Liver (tissue), 3 donors: ENCODE measurements at regions not wholly inside any gene's neighbourhood (a gene's known extent, or its start where the extent isn't known, plus 50 kb on each side); places are given as distances from the start of the nearest gene placed in this dataset.

ENCODE experiments used
- EGR1 ChIP-seq, 2 donors: IDR thresholded peaks; 2 replicates each; pipeline ENCODE4 v1.6.1; 2016 to 2018; ENCODE audit warnings: antibody characterized with exemption in 2 of 2, low read depth in 2 of 2
- HNF4A ChIP-seq, 2 donors: conservative IDR thresholded peaks; 2 replicates each; pipeline ENCODE4 v1.6.1; 2016; ENCODE audit warnings: antibody characterized with exemption in 2 of 2, mild to moderate bottlenecking in 2 of 2
- JUND ChIP-seq, 2 donors: IDR thresholded peaks; 2 replicates each; pipeline ENCODE4 v1.6.1; 2016; ENCODE audit warnings: antibody characterized with exemption in 2 of 2
- NR2F2 ChIP-seq: IDR thresholded peaks from 2 replicates; pipeline ENCODE4 v1.6.1; 2016; ENCODE audit warnings: antibody characterized with exemption
- RAD21 ChIP-seq, 2 donors: IDR thresholded peaks; 2 replicates each; pipeline ENCODE4 v1.6.1; 2016; ENCODE audit warnings: antibody characterized with exemption in 2 of 2, mild to moderate bottlenecking in 2 of 2
- RXRA ChIP-seq, 2 donors: IDR thresholded peaks; 2 replicates each; pipeline ENCODE4 v1.6.1; 2017 to 2018; ENCODE audit warnings: antibody characterized with exemption in 2 of 2, mild to moderate bottlenecking in 1 of 2
- SP1 ChIP-seq: IDR thresholded peaks from 2 replicates; pipeline ENCODE4 v1.6.1; 2018; ENCODE audit warnings: antibody characterized with exemption, mild to moderate bottlenecking
- TAF1 ChIP-seq: conservative IDR thresholded peaks from 2 replicates; pipeline ENCODE4 v1.6.1; 2016; ENCODE audit warnings: antibody characterized with exemption, mild to moderate bottlenecking
- YY1 ChIP-seq: IDR thresholded peaks from 2 replicates; pipeline ENCODE4 v1.6.1; 2016; ENCODE audit warnings: antibody characterized with exemption, mild to moderate bottlenecking
- TF ChIP-seq, protein P1 (sequence below): IDR thresholded peaks from 2 replicates; pipeline ENCODE4 v1.6.1; 2016; ENCODE audit warnings: antibody characterized with exemption
- TF ChIP-seq, protein P2 (sequence below): IDR thresholded peaks from 2 replicates; pipeline ENCODE4 v1.6.1; 2016; ENCODE audit warnings: antibody characterized with exemption
- TF ChIP-seq, protein P3 (sequence below): fragments of 150-350 bp; IDR thresholded peaks from 2 replicates; pipeline ENCODE4 v1.5.1; 2017; ENCODE audit warnings: improper control_type of control experiment, low read depth, low read length; ENCODE audit not compliant: missing input control
- TF ChIP-seq, protein P4 (sequence below): IDR thresholded peaks from 2 replicates; pipeline ENCODE4 v1.6.1; 2016; ENCODE audit warnings: antibody characterized with exemption, mild to moderate bottlenecking
- TF ChIP-seq, protein P5 (sequence below): IDR thresholded peaks from 2 replicates; pipeline ENCODE4 v1.6.1; 2016; ENCODE audit warnings: antibody characterized with exemption
- donor health status: healthy.
- donor health status: healthy.

GRCh38 chr9:18245911-18246310, 228.0 kb upstream of the ADAMTSL1 start:
- TF ChIP-seq, protein P1, sequence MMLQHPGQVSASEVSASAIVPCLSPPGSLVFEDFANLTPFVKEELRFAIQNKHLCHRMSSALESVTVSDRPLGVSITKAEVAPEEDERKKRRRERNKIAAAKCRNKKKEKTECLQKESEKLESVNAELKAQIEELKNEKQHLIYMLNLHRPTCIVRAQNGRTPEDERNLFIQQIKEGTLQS: no peak
- TF ChIP-seq, protein P2, sequence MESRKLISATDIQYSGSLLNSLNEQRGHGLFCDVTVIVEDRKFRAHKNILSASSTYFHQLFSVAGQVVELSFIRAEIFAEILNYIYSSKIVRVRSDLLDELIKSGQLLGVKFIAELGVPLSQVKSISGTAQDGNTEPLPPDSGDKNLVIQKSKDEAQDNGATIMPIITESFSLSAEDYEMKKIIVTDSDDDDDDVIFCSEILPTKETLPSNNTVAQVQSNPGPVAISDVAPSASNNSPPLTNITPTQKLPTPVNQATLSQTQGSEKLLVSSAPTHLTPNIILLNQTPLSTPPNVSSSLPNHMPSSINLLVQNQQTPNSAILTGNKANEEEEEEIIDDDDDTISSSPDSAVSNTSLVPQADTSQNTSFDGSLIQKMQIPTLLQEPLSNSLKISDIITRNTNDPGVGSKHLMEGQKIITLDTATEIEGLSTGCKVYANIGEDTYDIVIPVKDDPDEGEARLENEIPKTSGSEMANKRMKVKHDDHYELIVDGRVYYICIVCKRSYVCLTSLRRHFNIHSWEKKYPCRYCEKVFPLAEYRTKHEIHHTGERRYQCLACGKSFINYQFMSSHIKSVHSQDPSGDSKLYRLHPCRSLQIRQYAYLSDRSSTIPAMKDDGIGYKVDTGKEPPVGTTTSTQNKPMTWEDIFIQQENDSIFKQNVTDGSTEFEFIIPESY: no peak
- TF ChIP-seq, protein P3, sequence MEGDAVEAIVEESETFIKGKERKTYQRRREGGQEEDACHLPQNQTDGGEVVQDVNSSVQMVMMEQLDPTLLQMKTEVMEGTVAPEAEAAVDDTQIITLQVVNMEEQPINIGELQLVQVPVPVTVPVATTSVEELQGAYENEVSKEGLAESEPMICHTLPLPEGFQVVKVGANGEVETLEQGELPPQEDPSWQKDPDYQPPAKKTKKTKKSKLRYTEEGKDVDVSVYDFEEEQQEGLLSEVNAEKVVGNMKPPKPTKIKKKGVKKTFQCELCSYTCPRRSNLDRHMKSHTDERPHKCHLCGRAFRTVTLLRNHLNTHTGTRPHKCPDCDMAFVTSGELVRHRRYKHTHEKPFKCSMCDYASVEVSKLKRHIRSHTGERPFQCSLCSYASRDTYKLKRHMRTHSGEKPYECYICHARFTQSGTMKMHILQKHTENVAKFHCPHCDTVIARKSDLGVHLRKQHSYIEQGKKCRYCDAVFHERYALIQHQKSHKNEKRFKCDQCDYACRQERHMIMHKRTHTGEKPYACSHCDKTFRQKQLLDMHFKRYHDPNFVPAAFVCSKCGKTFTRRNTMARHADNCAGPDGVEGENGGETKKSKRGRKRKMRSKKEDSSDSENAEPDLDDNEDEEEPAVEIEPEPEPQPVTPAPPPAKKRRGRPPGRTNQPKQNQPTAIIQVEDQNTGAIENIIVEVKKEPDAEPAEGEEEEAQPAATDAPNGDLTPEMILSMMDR: no peak
- TF ChIP-seq TAF1 (no peak), EGR1 (IDR thresholded peaks at IDR 0.05; ENCODE audit: low read depth in 2 of 2) (no peak), SP1 (no peak), YY1 (no peak), HNF4A (conservative IDR thresholded peaks at IDR 0.05) (no peak), NR2F2 (no peak), JUND (IDR thresholded peaks at IDR 0.05) (no peak), RXRA (IDR thresholded peaks at IDR 0.05) (no peak), RAD21 (IDR thresholded peaks at IDR 0.05) (no peak)
- TF ChIP-seq, protein P4, sequence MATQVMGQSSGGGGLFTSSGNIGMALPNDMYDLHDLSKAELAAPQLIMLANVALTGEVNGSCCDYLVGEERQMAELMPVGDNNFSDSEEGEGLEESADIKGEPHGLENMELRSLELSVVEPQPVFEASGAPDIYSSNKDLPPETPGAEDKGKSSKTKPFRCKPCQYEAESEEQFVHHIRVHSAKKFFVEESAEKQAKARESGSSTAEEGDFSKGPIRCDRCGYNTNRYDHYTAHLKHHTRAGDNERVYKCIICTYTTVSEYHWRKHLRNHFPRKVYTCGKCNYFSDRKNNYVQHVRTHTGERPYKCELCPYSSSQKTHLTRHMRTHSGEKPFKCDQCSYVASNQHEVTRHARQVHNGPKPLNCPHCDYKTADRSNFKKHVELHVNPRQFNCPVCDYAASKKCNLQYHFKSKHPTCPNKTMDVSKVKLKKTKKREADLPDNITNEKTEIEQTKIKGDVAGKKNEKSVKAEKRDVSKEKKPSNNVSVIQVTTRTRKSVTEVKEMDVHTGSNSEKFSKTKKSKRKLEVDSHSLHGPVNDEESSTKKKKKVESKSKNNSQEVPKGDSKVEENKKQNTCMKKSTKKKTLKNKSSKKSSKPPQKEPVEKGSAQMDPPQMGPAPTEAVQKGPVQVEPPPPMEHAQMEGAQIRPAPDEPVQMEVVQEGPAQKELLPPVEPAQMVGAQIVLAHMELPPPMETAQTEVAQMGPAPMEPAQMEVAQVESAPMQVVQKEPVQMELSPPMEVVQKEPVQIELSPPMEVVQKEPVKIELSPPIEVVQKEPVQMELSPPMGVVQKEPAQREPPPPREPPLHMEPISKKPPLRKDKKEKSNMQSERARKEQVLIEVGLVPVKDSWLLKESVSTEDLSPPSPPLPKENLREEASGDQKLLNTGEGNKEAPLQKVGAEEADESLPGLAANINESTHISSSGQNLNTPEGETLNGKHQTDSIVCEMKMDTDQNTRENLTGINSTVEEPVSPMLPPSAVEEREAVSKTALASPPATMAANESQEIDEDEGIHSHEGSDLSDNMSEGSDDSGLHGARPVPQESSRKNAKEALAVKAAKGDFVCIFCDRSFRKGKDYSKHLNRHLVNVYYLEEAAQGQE: no peak
- TF ChIP-seq, protein P5, sequence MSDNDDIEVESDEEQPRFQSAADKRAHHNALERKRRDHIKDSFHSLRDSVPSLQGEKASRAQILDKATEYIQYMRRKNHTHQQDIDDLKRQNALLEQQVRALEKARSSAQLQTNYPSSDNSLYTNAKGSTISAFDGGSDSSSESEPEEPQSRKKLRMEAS: no peak
